ENCODE measurements at regions not wholly inside any gene's neighbourhood (a gene's known extent, or its start where the extent isn't known, plus 50 kb on each side); places are given as distances from the start of the nearest gene placed in this dataset.

GRCh38 chr4:20621476-20621875 is 78.8 kb upstream of the PACRGL start:
- no peak for DNase-seq (ENCODE audit: low read depth)
- TF ChIP-seq CTCF (IDR thresholded peaks at IDR 0.05; ENCODE audit: low read depth, low read length, missing control alignments), result no peak
- no peak overlapping the region for H3K4me3 ChIP-seq (ENCODE audit: low read depth, low read length)

GRCh38 chr4:20622701-20623100 is 77.6 kb upstream of the PACRGL start:
- TF ChIP-seq CTCF (IDR thresholded peaks at IDR 0.05; ENCODE audit: low read depth, low read length, missing control alignments), result no peak
- DNase-seq (ENCODE audit: low read depth), result no peak
- no peak overlapping the region for H3K4me3 ChIP-seq (ENCODE audit: low read depth, low read length)

- no peak for TF ChIP-seq CTCF (IDR thresholded peaks at IDR 0.05; ENCODE audit: low read depth, low read length, missing control alignments)
- no peak for DNase-seq (ENCODE audit: low read depth)
- H3K4me3 ChIP-seq (ENCODE audit: low read depth, low read length), result no peak overlapping the region
Measured at GRCh38 chr4:20623939-20624338, 76.3 kb upstream of the PACRGL start.

- no peak for DNase-seq (ENCODE audit: low read depth)
- no peak for TF ChIP-seq CTCF (IDR thresholded peaks at IDR 0.05; ENCODE audit: low read depth, low read length, missing control alignments)
- no peak overlapping the region for H3K4me3 ChIP-seq (ENCODE audit: low read depth, low read length)
Measured at GRCh38 chr4:20624793-20625374, 75.4 kb upstream of the PACRGL start.

- DNase-seq (ENCODE audit: low read depth), result no peak
- no peak overlapping the region for H3K4me3 ChIP-seq (ENCODE audit: low read depth, low read length)
- TF ChIP-seq CTCF (IDR thresholded peaks at IDR 0.05; ENCODE audit: low read depth, low read length, missing control alignments), result no peak
Measured at GRCh38 chr4:20625426-20625825, 74.8 kb upstream of the PACRGL start.

- TF ChIP-seq CTCF (IDR thresholded peaks at IDR 0.05; ENCODE audit: low read depth, low read length, missing control alignments), result no peak
- DNase-seq (ENCODE audit: low read depth), result no peak
Measured at GRCh38 chr4:20626326-20627005, 73.8 kb upstream of the PACRGL start.

GRCh38 chr4:20627866-20628265 is 72.4 kb upstream of the PACRGL start:
- H3K4me3 ChIP-seq (ENCODE audit: low read depth, low read length), result no peak overlapping the region
- TF ChIP-seq CTCF (IDR thresholded peaks at IDR 0.05; ENCODE audit: low read depth, low read length, missing control alignments), result no peak
- no peak for DNase-seq (ENCODE audit: low read depth)

More at GRCh38 chr4:20626326-20627005, 73.8 kb upstream of the PACRGL start:
- no peak overlapping the region for H3K4me3 ChIP-seq (ENCODE audit: low read depth, low read length)

Data from GM12864 (cell line).